ENCODE measurements at regions not wholly inside any gene's neighbourhood (a gene's known extent, or its start where the extent isn't known, plus 50 kb on each side); places are given as distances from the start of the nearest gene placed in this dataset.

DNA sequence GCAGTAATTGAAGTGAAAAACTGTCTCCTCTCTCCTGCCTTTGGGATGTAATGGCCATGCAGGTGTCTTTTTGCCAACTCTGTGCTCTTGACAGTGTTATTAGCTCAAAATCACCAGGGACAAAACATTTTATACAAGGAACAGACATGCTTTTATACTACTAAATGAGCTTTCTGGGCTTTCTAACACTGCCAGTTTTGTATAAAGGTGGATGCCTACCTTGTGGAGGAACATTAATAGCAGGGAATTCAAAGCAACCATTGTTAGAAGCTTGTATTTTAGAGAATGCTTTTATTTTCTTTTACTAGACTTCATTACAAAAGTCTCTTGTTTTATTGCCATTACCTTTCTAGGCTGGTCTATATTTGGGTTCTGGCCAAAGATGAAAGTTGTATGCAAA is 54.7 kb upstream of the ARSJ start:
- no peak for DNase-seq (ENCODE audit: low spot score)
- no peak for ATAC-seq (ENCODE audit: low FRiP score)
- TF ChIP-seq, protein P1, sequence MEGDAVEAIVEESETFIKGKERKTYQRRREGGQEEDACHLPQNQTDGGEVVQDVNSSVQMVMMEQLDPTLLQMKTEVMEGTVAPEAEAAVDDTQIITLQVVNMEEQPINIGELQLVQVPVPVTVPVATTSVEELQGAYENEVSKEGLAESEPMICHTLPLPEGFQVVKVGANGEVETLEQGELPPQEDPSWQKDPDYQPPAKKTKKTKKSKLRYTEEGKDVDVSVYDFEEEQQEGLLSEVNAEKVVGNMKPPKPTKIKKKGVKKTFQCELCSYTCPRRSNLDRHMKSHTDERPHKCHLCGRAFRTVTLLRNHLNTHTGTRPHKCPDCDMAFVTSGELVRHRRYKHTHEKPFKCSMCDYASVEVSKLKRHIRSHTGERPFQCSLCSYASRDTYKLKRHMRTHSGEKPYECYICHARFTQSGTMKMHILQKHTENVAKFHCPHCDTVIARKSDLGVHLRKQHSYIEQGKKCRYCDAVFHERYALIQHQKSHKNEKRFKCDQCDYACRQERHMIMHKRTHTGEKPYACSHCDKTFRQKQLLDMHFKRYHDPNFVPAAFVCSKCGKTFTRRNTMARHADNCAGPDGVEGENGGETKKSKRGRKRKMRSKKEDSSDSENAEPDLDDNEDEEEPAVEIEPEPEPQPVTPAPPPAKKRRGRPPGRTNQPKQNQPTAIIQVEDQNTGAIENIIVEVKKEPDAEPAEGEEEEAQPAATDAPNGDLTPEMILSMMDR (IDR thresholded peaks at IDR 0.05), result no peak

DNA sequence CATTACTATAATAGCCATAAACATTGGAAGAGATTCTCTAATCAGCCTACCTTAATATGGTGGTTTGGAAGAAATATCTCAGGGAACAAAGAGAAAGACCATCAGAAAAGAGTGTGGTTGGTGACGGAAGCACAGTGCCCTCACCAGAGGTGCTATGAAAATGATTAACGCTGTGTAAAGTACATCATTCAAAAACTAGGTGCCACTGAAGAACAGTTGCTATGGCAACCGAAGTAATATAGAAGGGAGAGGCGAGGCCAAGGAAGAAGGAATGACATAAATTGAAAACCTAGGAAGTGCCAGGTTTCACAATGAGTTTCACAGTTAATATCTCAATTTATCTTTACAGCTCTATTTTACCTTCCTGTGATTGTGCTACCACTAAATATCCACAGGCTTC is 57.0 kb upstream of the ARSJ start:
- DNase-seq (ENCODE audit: low spot score) (no peak), ATAC-seq (ENCODE audit: low FRiP score) (no peak)
- TF ChIP-seq, protein P1 (IDR thresholded peaks at IDR 0.05), result no peak

DNA sequence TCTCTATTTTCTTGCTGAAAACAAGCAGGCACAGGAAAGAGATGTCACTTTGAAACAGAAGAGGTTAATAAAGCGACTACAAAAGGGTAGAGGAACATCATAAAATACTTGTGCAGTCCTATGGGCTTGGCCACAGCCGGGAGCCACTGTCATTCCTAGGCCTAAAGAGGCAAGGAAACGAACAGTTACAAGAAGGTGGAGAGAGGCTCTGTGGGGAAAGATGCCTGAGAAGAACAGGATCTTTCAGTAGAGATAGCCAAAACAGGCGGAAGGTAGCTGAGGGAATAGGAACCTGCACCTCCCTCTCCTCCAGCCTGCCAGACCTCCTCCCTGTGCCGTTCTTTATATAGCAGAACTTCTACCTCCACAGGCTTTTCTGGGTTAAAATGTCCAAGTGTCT is 57.4 kb upstream of the ARSJ start:
- ATAC-seq (ENCODE audit: low FRiP score) (no peak), DNase-seq (ENCODE audit: low spot score) (no peak)
- TF ChIP-seq, protein P1 (IDR thresholded peaks at IDR 0.05), result no peak

DNA sequence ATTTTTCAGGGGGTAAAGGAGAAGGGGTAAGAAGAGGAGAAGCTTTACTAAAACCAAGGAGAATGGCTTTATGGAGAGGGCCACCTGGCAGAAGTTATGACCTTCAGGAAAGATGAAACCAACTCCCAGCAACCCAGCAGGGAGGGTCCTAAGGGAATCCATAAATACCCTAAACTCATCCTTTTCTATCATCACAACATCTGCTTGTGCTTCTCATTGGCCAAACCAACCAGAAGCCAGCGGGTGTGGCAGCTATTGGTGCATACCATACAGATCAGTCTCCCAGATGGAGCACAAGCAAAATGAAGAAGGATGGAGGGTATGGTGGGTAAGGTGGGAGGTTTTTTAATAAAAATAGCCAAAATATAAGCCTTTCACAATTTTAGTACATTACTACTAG is 58.5 kb upstream of the ARSJ start:
- ATAC-seq (ENCODE audit: low FRiP score), result no peak
- TF ChIP-seq, protein P1 (IDR thresholded peaks at IDR 0.05), result no peak
- DNase-seq (ENCODE audit: low spot score), result no peak

DNA sequence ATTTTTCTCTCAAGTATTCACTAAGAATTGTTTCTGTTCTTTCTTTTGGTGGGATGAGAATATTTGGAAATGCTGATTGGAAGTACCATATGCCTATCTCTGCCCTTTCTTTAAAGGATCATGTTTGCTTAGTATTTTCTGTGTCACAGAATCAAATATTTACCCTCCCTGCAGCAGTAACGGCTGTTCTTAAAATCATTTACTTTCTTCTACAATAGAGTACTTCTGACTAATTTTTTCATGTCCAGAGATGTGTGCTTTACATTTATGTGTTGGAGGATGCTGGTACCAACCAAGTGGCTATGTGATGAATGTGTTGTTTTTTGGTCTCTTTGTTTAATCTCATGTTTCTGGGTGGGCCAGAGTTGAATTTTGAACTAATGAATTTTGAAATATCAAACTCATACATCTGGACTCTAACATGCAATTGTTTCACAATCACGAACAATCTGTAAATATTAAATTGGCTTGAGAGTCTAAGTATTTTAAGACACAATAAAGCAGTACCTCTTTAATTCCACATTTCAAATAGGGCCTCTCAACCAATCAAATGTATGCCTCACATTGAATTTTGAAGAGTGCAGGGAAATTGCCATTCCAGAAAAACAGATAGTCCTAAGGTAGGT is 59.4 kb upstream of the ARSJ start:
- DNase-seq (ENCODE audit: low spot score) (no peak), ATAC-seq (ENCODE audit: low FRiP score) (no peak)
- TF ChIP-seq, protein P1 (IDR thresholded peaks at IDR 0.05), result no peak

DNA sequence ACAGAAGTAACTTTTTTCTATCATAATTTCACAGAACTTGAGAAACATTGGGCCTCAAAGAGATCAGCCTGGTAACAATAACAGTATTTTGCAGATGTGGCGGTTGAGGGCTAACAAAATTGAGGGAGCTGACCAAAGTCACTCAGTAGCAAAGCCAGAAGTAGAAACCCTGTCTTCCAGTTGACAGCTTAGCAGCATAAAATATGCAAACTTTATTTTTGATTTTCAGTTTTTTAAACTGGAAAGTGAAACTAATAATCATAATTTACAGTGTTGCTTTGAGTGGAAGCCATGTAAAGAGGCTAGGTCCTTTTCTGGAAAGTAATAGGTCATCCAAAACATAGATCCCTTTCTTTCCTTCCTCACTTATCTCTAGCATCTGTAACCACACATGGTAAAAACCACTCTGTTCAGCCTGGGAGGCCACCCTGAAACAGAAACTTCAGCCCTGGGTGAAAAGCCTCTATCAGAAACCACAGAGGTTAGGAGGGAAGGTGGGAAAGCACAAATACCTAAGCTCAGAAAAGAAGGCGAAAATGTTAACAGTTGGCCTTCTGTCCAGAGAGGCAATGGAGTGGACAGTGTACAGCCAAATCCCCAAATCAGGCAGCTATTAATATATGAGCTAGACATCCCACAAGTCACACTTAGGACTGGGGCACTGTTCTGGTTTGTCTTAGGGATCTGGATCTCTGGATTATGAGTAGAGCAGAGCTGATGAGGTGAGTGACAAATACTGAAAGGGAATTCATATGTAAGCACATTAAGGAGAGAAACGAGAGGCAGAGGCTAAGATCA is 61.1 kb upstream of the ARSJ start:
- TF ChIP-seq, protein P1 (IDR thresholded peaks at IDR 0.05), result no peak
- DNase-seq (ENCODE audit: low spot score) (no peak), ATAC-seq (ENCODE audit: low FRiP score) (no peak)

DNA sequence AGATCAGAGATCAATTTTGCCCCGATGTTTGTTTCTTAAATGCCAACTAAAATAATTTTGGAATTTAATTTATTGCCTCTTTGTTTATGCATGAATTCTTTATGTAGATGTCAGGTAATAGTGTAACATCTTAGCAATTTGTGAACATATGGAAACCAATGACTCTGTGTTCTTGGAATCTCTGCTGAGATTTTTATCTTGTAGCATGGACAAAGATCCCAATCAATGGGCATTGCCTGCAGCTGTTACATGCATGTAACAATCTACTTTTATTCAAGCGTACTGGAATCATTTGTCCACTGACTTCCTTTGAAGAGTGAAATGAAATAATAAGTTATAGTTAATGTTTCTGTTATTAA is 61.6 kb upstream of the ARSJ start:
- ATAC-seq (ENCODE audit: low FRiP score) (no peak), DNase-seq (ENCODE audit: low spot score) (no peak)
- TF ChIP-seq, protein P1 (IDR thresholded peaks at IDR 0.05), result no peak

Data from omental fat pad (tissue), 3 donors.